RCC 7860 (cell line): ENCODE measurements at regions not wholly inside any gene's neighbourhood (a gene's known extent, or its start where the extent isn't known, plus 50 kb on each side); places are given as distances from the start of the nearest gene placed in this dataset.

ENCODE experiments used
- DNase-seq: peaks from one replicate; pipeline ENCODE4 v3.0.0-alpha.2; 2015; ENCODE audit warnings: low spot score
- FAIRE-seq: peaks from 2 replicates; lab custom pipeline; 2012; peaks lifted over from hg19 to GRCh38; lab: Jason Lieb, UNC

- FAIRE-seq = no peak
- DNase-seq = peak; percentile 34
Measured at GRCh38 chr2:195319548-195320412, 337.2 kb upstream of the SLC39A10 start.

- FAIRE-seq = peak; percentile 85
- DNase-seq = peak; percentile 69
Measured at GRCh38 chr2:195319112-195319460, 337.9 kb upstream of the SLC39A10 start.

DNA sequence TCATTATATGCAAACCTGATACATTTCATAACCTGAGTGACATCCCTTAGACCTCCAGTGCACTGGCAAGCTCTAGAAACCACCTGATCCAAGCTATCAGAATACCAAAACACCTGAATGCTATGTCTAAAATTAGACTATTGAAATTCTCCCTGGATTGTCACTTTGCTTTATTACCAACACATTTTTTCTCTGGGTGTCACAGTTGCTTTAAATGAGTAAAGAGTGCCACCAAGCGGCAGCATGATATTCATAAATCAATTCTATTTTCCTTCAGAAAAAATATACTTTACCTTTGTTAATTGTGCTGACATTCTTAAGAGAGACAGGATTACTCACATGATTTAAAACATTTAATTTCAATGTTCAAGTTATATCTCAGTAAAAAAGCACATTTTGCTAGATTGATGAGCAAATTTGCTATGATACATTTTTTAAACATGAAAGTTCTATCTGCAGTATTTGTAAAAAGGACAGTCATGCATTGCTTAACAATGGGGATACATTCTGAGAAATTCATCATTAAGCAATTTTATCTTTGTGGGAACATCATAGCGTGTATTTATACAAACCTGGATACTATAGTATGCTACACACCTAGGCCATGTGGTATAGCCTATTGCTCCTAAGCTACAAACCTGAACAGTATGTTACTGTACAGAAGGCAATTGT is 338.4 kb upstream of the SLC39A10 start:
- FAIRE-seq = peak; percentile 83
- peak; percentile 46 for DNase-seq

- FAIRE-seq = no peak
- DNase-seq = no peak
Measured at GRCh38 chr2:195317550-195317949, 339.5 kb upstream of the SLC39A10 start.

DNA sequence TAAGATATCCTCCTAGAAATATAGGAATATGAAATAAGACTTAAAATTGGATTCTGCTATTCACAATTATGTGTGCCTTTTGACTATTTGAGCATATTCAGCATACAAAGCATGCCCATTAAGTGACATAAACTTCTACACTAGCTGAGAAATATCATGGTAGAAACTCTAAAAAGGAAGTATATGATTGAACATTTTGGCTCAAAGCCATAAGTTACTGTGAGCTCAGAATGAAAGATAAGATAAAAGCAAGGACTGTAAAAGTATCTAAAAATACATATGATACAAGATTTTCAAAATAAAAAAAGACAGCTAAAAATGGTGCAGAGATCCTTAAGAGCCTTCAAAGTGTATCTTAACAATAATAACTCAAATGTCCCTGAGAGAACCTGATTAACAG is 340.5 kb upstream of the SLC39A10 start:
- FAIRE-seq (no peak), DNase-seq (no peak)

- DNase-seq = no peak
- FAIRE-seq = no peak
Measured at GRCh38 chr2:195313962-195314361, 343.1 kb upstream of the SLC39A10 start.

DNA sequence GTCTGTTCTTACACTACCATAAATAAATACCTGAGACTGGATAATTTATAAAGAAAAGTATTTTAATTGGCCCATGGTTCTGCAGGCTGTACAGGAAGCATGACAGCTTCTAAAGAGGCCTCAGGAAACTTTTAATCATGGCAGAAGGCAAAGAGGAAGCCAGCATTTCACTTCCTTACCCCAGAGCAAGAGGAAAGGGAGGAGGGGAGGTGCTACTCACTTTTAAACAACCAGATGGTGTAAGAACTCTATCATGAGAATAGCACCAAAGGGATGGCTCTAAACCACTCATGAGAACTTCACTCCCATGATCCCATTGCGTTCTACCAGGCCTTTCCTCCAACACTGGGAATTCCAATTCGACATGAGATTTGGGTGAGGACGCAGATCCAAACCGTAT is 344.4 kb upstream of the SLC39A10 start:
- FAIRE-seq = no peak
- DNase-seq = no peak

GRCh38 chr2:195308163-195308562 is 348.9 kb upstream of the SLC39A10 start:
- no peak for DNase-seq
- no peak for FAIRE-seq

GRCh38 chr2:195307751-195308150 is 349.3 kb upstream of the SLC39A10 start:
- DNase-seq (no peak), FAIRE-seq (no peak)

GRCh38 chr2:195304310-195304709 is 352.7 kb upstream of the SLC39A10 start:
- DNase-seq (no peak), FAIRE-seq (no peak)

DNA sequence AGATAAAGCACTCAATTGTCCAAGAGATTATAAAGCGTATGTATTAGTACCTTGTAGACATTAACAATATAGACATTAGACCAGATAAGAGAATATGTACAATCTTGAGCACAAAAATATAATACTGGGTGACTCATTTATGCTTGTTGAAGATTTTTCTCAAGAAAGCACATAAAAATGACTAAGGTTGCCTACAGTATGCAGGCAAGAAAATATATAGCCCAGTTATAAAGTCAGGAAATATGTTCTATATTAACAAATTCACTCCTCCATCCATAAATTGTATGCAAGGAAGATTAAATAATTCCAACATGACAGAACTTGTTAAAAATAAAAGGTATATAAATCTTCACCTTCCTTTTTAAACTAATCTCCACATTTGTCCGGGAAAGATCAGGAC is 356.4 kb upstream of the SLC39A10 start:
- FAIRE-seq = no peak
- no peak for DNase-seq

DNA sequence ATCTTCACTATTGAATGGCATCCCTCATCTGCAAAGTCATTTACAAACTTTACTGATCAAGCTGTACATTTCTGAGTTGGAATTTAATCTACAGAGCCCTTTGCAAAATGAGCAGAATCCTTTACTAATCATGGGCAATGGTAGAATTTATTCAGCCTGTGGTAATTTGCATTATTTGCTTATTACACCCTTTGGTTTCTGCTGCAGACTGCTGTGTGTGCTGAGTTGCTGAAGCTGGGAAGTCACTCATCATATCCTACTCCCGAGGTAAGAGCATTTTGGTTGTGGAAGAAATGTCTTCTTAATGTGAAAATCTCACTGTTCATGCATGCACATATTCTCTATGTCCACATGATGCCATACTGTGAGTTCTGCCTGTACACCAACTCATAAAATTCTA is 357.4 kb upstream of the SLC39A10 start:
- no peak for FAIRE-seq
- no peak for DNase-seq

DNA sequence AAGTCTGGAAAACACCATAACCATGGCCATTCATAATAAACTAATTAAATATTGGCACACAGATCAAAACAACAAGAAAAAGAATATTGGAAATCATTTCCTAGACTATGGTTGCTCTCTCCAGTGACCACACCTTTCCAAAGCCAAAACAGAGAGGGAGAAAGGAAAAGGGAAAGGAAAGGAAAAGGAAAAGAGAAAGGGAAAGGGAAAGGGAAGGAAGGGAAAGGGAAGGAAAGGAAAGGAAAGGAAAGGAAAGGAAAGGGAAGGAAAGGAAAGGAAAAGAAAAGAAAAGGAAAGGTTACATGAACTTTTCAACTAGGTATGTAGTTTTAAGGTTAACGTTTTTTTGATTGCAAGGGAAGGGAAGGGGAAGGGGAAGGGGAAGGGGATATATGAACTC is 360.5 kb upstream of the SLC39A10 start:
- no peak for DNase-seq
- no peak for FAIRE-seq

GRCh38 chr2:195289081-195289480 is 367.9 kb upstream of the SLC39A10 start:
- FAIRE-seq = no peak
- no peak for DNase-seq

- FAIRE-seq = no peak
Measured at GRCh38 chr2:195279840-195280427, 377.1 kb upstream of the SLC39A10 start.

DNA sequence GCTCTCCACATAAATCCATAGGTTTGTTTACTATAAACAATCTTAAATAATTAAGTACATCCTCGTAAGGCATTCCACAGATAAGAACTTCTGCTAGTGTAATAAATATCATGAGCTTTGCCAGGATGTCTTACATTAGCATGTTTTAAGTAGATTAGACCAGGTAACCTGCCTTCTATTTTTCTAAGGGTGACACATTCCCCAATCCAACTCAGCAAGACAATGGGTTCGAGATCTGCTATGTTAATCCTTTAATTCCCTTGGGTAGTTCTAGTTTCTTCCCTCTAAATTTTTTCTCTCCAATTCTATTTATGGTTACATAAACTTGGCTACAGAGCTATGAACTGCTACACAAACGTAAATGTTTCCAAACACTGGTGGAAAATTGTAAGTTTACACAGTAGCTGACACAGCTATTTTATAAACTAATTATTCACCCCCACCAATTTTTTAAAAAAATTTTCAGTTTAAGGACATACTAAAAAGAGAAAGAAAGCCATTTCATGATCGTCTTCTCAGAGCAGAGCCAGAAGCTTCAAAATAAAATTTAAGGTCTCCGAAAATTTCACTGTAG is 386.5 kb upstream of the SLC39A10 start:
- no peak for FAIRE-seq
- DNase-seq = no peak

More at GRCh38 chr2:195279840-195280427, 377.1 kb upstream of the SLC39A10 start:
- DNase-seq = no peak

DNA sequence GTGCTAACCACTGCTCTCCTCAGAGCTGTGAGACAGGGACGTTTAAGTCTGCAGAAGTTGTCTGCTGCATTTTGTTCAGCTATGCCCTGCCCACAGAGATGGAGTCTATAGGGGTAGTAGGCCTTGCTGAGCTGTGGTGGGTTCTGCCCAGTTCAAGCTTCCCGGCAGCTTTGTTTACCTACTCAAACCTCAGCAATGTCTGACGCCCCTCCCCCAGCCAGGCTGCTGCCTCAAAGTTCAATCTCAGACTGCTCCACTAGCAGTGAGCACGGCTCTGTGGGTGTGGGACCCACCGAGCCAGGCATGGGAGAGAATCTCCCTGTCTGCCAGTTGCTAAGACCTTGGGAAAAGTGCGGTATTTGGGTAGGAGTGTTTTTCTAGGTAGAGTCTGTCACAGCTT is 387.8 kb upstream of the SLC39A10 start:
- DNase-seq = no peak
- no peak for FAIRE-seq

- DNase-seq = no peak
- FAIRE-seq = no peak
Measured at GRCh38 chr2:195257979-195258378, 399.0 kb upstream of the SLC39A10 start.

DNA sequence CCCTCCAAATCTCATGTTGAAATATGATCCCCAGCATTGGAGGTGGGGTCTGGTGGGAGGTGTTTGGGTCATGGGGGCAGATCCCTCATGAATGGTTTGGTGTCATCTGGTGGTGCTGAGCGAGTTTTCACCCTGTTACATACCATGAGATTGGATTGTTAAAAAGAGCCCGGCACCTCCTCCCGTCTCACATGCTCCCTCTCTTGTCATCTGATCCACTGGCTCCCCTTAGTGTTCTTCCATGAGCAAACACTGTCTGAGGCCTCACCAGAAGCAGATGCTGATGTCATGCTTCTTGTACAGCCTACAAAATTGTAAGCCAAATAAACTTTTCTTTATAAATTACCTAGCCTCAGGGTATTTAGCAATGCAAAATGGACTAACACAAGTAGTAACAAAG is 405.0 kb upstream of the SLC39A10 start:
- DNase-seq (no peak), FAIRE-seq (no peak)

GRCh38 chr2:195251214-195251613 is 405.8 kb upstream of the SLC39A10 start:
- FAIRE-seq (peak; percentile 93), DNase-seq (peak; percentile 68)

DNA sequence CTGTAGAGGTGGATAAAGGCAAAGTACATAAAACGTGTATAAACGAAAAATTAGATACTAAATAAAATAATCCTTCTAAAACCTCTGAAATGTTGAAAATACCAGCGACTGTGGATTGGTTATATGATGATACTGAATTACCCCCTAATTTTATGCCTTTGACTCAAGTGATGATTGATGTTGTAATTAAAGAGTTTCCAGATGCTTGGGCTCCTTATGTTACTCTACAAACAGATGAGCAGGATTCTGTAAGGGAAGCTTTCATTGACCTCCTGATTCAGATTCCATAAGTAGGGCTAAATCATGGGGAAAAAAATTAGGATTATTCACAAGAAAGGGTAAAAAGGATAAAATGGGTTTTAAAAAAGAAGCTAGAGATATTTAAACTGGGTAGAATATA is 418.2 kb upstream of the SLC39A10 start:
- FAIRE-seq = no peak
- no peak for DNase-seq

- FAIRE-seq (no peak), DNase-seq (no peak)
Measured at GRCh38 chr2:195238379-195238778, 418.6 kb upstream of the SLC39A10 start.
